Mesothelial cell of epicardium (in vitro differentiated cells): ENCODE measurements at regions not wholly inside any gene's neighbourhood (a gene's known extent, or its start where the extent isn't known, plus 50 kb on each side); places are given as distances from the start of the nearest gene placed in this dataset.

Experiments
- DNase-seq, 2 experiments: peaks; one replicate each; pipeline ENCODE4 v3.0.0; 2021; ENCODE audit warnings: low spot score in 2 of 2; ENCODE audit not compliant: unreplicated experiment in 2 of 2
- H3K27ac Mint-ChIP-seq: 2 replicates; pipeline ENCODE4 v1.8.0; 2021; ENCODE audit warnings: mixed read lengths
- H3K27me3 Mint-ChIP-seq: 2 replicates; pipeline ENCODE4 v1.8.0; 2021; ENCODE audit warnings: low read depth, mixed read lengths
- H3K36me3 Mint-ChIP-seq: 2 replicates; pipeline ENCODE4 v1.8.0; 2021; ENCODE audit warnings: mixed read lengths
- H3K4me1 Mint-ChIP-seq: 2 replicates; pipeline ENCODE4 v1.8.0; 2021; ENCODE audit warnings: mixed read lengths
- H3K4me3 Mint-ChIP-seq: 2 replicates; pipeline ENCODE4 v1.8.0; 2021; ENCODE audit warnings: mild to moderate bottlenecking, moderate library complexity, mixed read lengths
- H3K9me3 Mint-ChIP-seq: 2 replicates; pipeline ENCODE4 v1.8.0; 2021; ENCODE audit warnings: mixed read lengths
- TF ChIP-seq, protein P1 (sequence below): fragments of 200-600 bp; sonication (generic); IDR thresholded peaks from one replicate; pipeline ENCODE4 v1.5.0; 2021; ENCODE audit warnings: antibody characterized with exemption; ENCODE audit not compliant: unreplicated experiment

GRCh38 chr20:12293900-12294299 lies 376.2 kb downstream of the BTBD3 start:
- Mint-ChIP-seq H3K27ac (peak overlapping the region; percentile 79), H3K9me3 (peaks cover 38% of the 10 kb centered on the region), H3K27me3 (no peaks in the 10 kb centered on the region), H3K4me1 (peaks cover 22% of the 10 kb centered on the region), H3K4me3 (no peak overlapping the region), H3K36me3 (peaks cover 18% of the 10 kb centered on the region)
- no peak for DNase-seq
- TF ChIP-seq, protein P1, sequence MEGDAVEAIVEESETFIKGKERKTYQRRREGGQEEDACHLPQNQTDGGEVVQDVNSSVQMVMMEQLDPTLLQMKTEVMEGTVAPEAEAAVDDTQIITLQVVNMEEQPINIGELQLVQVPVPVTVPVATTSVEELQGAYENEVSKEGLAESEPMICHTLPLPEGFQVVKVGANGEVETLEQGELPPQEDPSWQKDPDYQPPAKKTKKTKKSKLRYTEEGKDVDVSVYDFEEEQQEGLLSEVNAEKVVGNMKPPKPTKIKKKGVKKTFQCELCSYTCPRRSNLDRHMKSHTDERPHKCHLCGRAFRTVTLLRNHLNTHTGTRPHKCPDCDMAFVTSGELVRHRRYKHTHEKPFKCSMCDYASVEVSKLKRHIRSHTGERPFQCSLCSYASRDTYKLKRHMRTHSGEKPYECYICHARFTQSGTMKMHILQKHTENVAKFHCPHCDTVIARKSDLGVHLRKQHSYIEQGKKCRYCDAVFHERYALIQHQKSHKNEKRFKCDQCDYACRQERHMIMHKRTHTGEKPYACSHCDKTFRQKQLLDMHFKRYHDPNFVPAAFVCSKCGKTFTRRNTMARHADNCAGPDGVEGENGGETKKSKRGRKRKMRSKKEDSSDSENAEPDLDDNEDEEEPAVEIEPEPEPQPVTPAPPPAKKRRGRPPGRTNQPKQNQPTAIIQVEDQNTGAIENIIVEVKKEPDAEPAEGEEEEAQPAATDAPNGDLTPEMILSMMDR = no peak

- Mint-ChIP-seq H3K36me3 (peaks cover 18% of the 10 kb centered on the region), H3K27me3 (no peaks in the 10 kb centered on the region), H3K9me3 (peaks cover 35% of the 10 kb centered on the region), H3K4me3 (no peak overlapping the region), H3K4me1 (peaks cover 21% of the 10 kb centered on the region), H3K27ac (peak overlapping the region; percentile 31)
- no peak for DNase-seq
- TF ChIP-seq, protein P1 = no peak
These were observed 377.0 kb downstream of the BTBD3 start for GRCh38 chr20:12294678-12295077.

DNA sequence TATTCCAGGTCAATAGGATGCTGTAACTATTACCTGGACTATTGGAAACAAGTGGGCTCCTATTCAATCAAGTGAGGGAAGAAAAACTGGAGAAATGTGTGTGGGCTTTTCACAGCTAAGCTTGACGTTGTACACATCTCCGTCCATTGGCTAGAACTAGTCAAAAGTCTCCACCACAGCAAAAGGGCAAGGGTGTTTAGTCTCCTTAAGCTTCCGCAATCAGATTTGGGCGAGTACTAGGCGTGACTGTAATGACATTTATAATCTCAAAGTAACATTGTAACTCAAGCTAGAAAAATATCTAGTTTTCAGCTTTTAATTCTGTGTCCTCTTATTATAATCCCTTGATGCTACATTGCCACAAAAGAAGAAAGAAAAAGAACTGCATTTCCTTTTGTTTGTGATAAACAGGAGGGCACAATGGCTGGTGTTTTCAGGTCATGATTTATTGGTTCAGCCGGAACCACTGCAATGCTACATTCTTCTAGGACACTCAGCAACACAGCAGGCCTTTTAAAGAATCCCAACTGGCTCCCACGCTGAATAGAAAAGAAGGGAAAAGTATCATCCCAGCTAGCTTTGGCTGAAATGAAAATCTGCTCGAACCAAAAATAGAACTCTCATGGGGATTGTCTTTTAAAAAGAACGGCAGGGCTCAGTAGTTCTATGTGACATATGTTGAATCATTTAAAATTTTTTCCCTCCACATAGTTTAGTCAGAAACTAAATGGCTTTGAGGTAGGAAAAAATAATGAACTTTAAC lies 387.7 kb downstream of the BTBD3 start:
- Mint-ChIP-seq H3K27me3 (no peaks in the 10 kb centered on the region), H3K4me3 (no peak overlapping the region), H3K27ac (no peak overlapping the region), H3K9me3 (peaks cover 42% of the 10 kb centered on the region), H3K36me3 (no peaks in the 10 kb centered on the region), H3K4me1 (peaks cover 11% of the 10 kb centered on the region)
- TF ChIP-seq, protein P1 = no peak
- DNase-seq = no peak

DNA sequence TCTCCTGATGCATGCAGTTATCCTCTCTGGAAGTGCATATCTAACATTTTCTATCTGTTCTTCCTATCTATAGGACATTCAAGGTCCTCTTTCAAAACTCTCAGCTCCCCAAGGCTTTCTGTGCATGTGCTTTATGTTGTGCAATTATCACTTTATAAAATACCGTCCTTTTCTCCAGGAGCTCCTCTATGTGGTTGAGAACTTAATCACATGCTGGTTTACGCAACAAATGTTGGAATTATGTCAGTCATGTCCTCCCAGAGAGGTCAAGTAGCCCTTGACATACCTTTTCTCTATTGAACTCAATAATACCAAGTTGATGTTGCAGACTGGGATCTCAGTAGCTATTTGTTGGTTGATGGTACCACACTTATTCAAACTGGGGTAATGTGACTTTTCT lies 388.4 kb downstream of the BTBD3 start:
- TF ChIP-seq, protein P1 = no peak
- H3K4me1 Mint-ChIP-seq = peaks cover 9% of the 10 kb centered on the region
- no peaks in the 10 kb centered on the region for H3K36me3 Mint-ChIP-seq
- H3K27me3 Mint-ChIP-seq = no peaks in the 10 kb centered on the region
- no peak overlapping the region for H3K4me3 Mint-ChIP-seq
- no peak for DNase-seq
- no peak overlapping the region for H3K27ac Mint-ChIP-seq
- peaks cover 42% of the 10 kb centered on the region for H3K9me3 Mint-ChIP-seq

DNA sequence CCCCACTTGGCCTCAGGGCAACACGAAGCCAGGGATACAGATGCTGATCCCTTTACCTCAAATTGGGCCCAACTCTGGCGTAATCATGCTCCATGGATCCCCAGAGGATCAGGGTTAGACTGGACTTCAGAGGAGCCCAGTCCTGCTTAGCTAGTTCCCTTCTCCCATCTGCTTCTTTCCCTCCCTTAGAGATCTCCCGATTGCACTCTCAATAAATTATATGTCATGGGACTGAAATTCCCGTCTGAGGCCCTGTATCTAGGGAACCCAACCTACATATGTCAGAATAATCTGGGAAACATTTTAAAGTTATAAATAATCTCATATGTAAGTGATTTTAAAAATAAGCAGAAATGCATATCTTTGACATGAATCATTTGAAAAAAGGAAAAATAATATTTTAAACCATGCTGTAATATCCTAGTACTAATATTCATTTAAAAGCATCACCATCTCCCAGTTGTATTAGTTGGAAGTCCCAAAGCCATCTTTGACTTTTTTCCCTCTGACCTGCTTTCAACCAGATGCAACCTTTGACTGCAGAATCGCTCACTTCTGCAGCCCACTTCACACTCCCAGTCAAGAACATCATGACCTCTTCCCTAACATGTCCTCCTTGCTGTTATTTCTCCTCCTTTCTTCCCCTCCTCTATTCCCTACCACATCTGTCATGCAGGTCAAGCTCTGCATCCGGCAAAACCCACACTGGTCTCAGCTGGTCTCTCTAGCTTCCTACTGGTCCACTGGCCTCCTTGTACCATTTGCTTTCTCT lies 393.6 kb downstream of the BTBD3 start:
- Mint-ChIP-seq H3K36me3 (no peaks in the 10 kb centered on the region), H3K27me3 (no peaks in the 10 kb centered on the region), H3K9me3 (peaks cover 23% of the 10 kb centered on the region), H3K4me3 (no peak overlapping the region), H3K27ac (no peak overlapping the region), H3K4me1 (peaks cover 4% of the 10 kb centered on the region)
- TF ChIP-seq, protein P1 = no peak
- DNase-seq = no peak
